Ecto neural progenitor cell (in vitro differentiated cells): ENCODE measurements at regions not wholly inside any gene's neighbourhood (a gene's known extent, or its start where the extent isn't known, plus 50 kb on each side); places are given as distances from the start of the nearest gene placed in this dataset.
"Not testable (repeated sequence)": the region's sequence is repeated elsewhere in the genome, so short reads cannot be mapped to it uniquely, and the experiment has no call there.

Source experiments
- DNase-seq: peaks from one replicate; pipeline ENCODE4 v3.0.0-alpha.2; 2018; ENCODE audit warnings: low spot score

GRCh38 chr3:180743813-180744590 lies 64.7 kb upstream of the CCDC39 start:
- no peak for DNase-seq

DNA sequence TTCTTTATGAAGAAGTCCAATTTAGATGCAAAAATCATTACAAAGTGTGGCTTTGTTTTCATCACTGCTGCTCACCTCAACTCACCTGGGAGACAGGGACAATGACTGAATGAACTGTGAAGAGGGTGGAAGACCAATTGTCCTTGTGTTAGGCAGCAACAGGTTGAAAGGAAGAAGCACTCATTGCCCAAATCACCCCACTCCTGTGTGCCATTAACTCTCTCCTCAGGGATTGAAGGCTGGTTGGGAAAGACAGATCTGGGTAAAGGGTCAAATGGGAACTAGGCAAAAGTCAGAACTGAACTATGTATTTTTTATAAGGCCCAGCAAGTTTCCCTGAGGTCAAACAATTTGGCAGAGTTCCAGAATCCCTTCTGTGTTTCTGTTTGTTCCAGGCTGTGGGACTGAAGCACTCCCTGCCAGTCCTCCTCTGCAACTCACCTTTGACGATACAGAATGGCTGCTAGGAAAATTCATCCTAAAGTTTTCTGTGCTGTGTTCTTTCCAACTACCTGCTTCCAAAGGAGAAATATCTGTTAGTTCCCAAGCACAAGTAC lies 68.6 kb upstream of the CCDC39 start:
- no peak for DNase-seq

DNA sequence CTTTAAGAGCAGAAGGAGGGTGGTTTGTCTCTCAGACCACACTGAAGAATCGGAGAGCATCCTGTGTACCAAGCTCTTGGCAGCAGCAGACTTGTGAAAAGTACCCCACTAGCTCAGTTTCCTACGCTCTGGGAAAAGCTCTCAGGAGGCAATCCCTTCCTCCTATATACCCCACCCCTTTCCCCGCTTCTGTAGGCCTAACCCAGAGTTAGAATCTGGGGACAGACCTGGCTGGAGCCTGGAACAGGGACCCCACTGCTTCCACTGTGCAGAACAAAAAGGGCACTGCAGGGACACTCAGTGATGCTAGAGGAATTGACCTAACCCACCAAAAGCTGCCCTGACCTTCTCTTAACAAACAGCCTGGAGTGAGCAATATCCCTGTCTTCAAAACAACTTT lies 70.0 kb upstream of the CCDC39 start:
- DNase-seq = peak; percentile 53

- DNase-seq = no peak
Observed at GRCh38 chr3:180749796-180750195, 70.5 kb upstream of the CCDC39 start.

DNA sequence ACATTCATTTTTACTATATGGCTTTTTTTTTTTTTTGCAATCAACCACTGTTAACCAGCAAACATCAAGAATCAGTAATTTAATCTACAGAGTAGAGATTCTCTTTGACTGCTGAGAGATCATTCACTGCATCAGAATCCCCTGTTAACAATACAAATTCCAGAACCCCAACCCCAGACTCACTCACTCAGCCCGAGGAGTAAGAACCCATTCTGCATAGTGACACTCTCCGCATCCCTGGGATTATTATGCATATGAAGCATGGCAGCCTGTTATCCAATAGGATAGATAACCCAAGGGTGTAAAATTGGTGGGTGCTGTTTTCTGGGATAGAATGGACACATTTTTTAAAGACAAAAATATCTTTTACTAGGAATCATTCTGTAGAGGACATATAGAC lies 76.3 kb upstream of the CCDC39 start:
- DNase-seq = no peak

DNA sequence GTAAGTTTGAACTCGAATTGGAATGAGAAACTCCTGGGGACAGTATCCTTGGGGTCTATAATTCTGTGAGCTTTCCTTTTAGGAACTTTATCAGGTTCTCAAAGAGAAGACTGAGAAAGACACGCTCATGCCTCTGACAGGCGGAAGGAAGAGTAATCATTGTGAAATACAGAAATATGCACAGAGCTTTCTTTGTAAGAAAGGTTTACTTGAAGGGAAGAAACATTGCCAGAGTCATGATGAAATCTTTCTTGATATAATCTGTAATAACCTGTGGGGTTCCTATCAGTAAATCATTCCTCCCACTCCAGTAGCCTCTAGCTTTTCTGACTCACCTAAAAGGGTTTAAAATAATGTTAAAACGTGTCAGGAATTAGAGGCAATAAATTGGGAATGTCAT lies 83.6 kb upstream of the CCDC39 start:
- DNase-seq = no peak

DNA sequence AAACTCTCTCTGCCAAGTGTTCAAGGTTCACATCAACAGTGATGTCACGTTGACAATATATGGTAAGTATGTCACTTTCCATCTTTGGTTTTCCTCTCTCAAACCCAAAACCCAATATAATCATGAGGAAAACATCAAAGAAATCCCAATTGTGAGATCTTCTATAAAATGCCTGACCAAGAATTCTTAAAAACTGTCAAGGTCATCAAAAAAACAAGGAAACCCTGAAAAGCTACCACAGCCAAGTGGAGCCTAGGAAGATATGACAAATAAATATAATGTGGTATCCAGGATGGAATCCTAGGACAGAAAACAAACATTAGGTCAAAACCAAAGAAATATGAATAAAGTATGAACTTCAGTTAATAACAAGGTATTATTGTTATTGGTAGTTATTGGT lies 85.2 kb upstream of the CCDC39 start:
- no peak for DNase-seq

GRCh38 chr3:180770639-180771038 lies 91.3 kb upstream of the CCDC39 start:
- DNase-seq = no peak

GRCh38 chr3:180776433-180776832 lies 97.1 kb upstream of the CCDC39 start:
- DNase-seq = no peak

DNA sequence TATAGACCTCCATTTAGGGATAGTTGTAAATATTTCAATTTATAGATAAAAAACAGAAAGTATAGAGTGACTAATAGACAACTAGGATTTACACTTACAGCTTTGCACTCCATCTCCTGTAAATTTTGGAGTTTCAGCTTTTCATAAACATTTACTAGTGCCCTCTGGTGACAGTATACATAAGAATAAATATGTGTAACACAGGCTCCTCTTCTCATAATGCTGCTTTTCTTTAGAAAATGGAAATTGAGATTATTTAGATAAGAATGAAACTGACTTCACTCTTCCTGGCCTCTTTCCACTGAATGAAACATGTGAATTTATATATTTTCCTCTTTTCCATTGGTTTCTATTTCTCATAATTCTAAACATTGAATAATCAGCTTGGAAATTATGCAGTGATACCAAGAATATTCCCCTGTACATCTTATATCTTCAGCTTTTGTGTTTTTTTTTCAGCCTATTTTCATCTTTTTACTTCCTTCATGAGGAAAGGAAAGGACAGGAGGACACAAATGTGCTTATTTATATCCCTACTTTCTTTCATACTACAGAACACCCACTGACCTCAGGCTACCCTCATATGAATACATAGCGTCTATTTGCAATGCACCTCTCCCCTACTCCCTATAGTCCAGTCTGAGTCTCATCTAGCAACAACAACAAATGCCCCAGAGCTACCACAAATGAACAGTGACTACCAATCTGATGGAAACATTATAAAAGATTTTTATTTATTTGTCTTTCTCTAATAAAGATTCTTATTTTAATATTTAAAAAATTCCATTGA lies 103.1 kb upstream of the CCDC39 start:
- DNase-seq = no peak

- not testable (repeated sequence) for DNase-seq
Observed at GRCh38 chr3:180786227-180786626, 106.9 kb upstream of the CCDC39 start.

- no peak for DNase-seq
Observed at GRCh38 chr3:180789774-180790173, 110.5 kb upstream of the CCDC39 start.

DNA sequence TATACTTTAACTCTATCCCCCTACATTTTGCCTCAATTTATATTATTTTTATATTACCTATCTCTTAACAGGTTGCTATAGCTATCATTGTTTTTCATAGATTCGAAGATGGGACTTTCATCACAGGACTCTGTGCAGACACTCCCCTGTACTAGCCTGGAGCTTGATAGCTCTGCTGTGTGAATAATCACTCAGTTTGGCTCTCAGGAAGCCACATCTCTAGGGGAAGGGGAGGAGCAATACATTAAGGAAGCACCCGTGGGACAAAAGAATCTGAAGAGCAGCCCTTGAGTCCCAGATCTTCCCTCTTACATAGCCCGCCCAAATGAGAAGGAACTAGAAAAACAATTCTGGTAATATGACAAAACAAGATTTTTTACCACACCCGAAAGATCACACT lies 114.3 kb upstream of the FXR1 start:
- DNase-seq = no peak

GRCh38 chr3:180802837-180803236 lies 109.6 kb upstream of the FXR1 start:
- no peak for DNase-seq

DNA sequence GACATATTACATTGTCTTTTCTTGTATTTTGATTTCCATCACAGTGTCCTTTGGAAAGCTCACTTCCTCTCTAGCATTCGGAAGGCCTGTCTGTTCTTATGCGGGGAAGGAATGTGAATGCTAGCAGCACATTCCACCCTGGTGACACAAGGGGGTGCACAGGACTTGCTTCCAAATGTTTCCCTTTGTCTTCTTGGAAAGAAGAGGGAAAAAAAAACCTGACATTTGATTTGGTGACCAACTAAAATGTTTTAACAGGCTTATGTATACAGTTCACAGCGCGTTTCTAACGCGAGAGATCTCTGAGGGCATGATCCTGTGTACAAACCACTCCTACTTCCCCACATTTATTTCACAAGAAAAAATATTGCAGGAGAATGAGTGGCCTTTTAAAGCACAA lies 107.6 kb upstream of the FXR1 start:
- DNase-seq = peak; percentile 60

DNA sequence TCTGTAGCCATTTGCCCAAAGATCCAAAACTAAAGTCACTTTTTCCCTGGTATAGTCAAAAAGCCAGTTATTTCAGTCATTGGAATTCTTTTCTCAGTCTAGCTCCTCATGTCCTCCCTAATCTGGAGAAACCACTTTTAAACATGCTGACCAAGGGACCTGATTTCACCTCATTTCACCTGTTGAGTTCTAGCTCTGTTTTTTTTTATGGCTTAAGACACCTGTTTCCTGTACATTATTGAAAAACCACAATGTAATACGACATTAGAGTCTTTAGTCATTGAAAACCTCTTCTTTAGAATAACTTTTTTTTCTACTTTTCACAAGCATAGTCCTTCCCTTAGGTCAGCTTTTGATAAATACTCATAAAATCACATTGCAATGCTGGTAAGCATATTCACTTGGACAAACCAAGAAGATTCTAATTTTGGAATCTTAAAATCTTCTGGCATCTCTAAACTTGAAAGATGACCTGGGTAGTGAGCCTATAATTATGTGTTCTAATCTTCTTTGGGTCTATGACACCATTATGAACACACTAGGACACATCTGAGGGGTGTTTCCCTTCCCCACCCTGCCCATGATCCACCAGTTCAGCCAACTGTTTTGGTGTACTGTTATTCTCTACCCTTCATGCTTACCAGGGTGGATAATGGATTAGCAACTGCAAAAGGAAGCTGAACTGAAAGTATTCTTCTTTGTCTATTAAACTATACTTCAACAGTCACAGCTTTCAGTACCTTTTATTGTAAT lies 103.5 kb upstream of the FXR1 start:
- no peak for DNase-seq

GRCh38 chr3:180820400-180820799 lies 92.1 kb upstream of the FXR1 start:
- no peak for DNase-seq

GRCh38 chr3:180825964-180826363 lies 86.5 kb upstream of the FXR1 start:
- no peak for DNase-seq

DNA sequence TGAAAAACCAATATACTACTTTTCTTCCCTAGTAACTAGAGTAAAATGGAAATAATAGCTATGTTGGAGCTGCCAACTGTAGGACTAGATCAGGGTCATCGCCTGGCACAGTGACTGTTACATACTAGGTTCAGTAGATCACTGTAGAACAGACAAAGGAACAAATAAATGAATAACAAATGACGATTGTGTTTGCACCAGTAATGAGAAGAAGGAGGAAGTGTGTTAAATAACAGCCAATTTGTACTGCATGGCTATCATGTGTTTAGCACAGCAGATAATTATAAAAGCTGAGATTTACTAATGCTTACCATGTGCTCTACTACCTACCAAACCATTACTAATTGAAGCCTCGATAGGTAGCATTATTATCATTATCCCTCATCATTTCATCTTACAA lies 85.3 kb upstream of the FXR1 start:
- DNase-seq = no peak

DNA sequence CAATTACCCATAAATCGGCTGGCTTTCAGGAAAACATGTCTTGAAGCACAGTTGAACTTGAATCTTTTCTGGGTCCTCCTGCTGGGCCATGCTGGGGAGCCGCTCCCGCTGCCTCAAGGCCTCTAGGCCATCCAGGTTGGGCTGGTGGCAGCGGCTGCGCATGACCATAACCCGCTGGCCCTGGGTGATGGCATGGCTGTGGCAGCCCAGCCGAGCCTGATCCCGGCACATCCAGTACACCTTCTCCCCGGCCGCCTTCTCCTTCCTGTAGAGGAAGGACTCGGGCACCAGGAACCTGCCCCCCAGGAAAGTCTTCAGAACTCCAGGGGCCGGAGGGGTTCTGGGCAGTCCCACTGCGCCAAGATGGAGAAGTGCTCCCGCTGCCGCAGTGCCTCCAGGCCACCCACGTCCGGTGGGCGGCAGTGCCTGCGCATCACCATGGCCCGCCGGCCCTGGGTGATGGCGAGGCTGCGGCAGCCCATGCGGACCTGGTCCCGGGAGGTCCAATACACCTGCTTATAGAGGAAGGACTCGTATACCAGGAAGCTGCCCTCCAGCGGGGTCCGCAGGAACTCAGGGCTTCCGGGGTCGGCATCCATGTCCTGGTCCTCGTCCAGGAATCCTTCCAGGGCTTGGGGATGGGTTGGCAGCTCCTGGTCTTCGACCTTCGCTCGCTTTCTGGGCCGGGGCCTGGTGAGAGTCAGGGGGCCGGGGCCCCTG lies 84.3 kb upstream of the FXR1 start:
- no peak for DNase-seq

DNA sequence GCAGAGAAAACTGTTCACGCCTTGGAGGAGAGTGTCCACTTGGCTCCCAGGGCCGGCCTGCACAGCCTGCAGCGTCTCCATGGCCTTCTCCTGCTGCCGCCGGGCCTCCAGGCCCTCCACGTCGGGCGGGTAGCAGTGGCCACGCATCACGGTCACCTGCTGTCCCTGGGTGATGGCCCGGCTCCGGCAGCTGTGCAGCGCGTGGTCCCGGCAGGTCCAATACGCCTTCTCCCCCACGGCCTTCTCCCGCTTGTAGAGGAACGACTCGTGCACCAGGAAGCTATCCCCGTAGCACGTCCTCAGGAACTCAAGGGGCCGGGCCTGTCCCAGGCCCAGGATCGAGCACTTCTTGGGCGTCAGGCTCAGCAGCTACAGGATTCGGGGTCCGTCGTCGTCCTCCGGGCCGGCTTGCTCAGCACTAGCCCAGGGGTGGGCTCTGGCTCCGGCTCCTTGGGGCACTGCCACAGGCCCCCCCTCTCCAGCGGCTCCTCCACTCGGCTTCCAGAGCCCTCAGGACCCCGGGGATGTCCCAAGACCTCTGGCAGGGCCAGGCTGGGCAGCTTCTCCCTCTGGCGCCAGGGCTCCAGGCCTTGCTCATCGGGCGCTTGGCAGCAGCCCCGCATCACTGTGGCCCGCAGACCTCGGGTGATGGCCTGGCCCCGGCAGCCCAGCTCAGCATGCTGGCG lies 83.6 kb upstream of the FXR1 start:
- DNase-seq = no peak
